ENCODE measurements at regions not wholly inside any gene's neighbourhood (a gene's known extent, or its start where the extent isn't known, plus 50 kb on each side); places are given as distances from the start of the nearest gene placed in this dataset.

DNA sequence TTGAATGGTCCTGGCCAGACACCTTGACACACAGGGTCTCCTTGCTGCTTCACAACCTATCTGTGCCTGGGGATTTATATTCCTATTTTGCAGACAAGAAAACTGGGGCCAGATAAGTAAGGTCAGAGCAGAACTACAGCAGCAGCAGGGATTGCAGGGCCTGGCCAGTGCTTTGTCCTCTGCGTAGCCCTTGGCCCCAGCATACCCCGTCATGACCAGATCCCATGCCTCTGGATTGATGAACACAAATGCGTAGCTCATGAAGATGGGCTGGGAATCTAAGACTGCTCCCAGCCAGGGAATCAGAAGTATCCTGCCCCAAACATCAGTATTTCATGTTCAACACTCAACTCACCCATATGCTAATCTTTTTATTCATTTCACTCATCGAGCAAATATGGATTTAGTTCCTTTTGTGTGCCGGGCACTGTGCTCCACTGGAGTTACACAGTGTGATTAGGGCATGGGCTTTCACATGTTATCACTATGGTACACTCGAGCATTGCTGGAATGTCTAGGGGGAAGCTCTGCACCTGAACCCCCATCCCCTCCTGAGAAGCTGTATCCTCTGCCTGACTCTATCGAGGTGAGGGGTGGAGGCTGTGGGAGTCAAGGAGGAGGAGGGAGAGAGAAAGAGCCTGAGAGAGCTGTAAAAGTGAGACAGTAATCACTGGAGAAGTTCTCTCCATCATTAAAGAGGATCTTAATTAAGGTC, 143.3 kb downstream of the CYP26B1 start:
- DNase-seq (ENCODE audit: low read depth in 2 of 2): no peak

DNA sequence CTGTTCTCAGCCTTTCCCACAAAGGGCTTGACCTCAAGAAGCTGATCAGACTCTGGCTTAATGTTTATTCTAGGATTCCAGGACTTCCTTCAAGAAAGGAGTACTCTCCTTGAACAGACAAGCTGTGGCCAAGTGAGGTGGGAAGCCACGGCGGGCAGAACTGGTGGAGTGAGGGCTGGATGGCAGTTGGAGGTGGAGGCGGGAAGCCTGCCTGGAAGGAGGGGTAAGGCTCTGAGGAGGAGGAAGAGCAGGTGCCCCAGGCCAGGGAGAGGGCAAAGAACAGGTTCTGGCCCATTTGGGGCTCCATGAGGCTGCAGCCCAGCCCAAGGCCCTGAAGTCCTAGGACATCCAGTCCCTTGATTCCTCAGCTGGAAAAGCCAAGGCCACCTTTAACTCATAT, 143.9 kb downstream of the CYP26B1 start:
- no peak for DNase-seq (ENCODE audit: low read depth in 2 of 2)

DNA sequence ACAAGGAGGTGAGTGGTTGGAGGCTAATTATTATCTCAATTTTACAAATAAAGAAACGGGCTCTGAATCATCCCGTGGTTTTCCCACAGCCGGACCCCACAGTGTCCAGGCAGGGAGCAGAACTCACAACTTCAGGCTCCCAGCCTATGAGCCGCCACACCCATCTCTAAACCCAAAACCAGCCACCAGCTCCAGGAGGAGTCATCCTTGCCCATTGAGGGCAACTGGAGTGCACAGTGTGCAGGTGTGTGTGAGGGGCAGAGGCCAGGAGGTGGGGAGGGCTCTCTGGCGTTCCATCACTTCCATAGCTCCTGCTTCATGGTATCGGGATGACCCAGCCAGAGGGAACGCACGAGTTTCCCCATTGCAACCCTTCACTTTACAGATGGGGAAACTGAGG, 144.5 kb downstream of the CYP26B1 start:
- no peak for DNase-seq (ENCODE audit: low read depth in 2 of 2)

DNA sequence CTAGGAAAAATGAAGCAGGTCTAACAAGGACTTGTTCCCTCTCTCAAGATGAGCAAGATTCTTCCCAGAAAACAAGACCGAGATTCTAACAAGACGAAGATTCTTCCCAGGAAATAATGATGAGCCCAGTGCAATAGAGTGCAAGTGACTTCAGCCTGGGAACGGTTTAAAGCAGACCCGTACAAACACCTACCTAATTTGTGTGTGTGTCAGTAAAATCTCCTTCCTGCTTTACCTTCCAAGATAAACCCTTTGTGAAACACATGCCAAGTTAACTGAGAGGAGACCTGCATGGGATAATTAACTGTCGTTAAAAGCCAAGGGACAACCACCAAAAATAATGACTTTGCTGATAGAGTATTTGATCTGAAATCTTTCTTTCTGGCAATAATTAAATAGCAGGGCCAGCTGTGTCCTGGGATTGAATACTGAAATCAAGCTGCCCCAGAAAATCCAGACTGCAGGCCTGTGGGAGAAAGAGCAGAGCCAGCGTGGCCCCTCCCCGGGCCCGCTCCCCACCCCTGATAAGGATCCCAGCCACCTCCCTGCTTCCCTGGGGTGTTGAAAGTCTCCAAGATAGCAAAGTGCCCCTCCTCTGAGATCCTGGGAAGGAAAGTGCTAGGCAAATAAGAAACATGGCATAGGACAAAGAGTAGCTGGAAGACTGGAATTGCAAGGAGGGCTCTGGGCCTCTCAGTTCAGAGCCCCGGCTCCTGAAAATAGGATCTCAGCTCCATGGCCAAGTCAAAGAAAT, 145.5 kb downstream of the CYP26B1 start:
- DNase-seq (ENCODE audit: low read depth in 2 of 2): no peak

DNA sequence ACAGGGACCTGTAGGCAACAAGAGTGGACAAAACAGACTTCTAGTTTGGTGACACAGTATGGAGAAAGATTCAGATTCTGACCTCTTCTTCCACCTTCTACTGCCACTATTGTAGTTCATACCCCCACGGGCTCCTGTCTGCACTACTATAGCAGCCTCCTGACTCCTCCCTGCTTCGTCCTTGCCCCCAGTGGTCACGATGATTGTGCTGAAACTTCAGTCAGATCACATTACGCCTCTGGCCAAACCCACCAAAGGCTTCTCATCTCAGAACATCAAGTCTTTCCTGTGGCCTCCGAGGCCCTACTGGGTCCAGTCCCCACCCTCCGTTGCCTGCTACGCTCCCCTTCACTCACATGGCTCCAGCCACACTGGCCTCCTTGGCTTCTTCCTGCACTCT, 147.6 kb downstream of the CYP26B1 start:
- no peak for DNase-seq (ENCODE audit: low read depth in 2 of 2)

- no peak for DNase-seq (ENCODE audit: low read depth in 2 of 2)
These were observed 148.1 kb downstream of the CYP26B1 start for GRCh38 chr2:71999580-71999979.

- no peak for DNase-seq (ENCODE audit: low read depth in 2 of 2)
These were observed 149.8 kb downstream of the CYP26B1 start for GRCh38 chr2:71997843-71998242.

GRCh38 chr2:71995067-71995665, 152.5 kb downstream of the CYP26B1 start:
- DNase-seq (ENCODE audit: low read depth in 2 of 2): no peak

GRCh38 chr2:71992036-71992435, 155.6 kb downstream of the CYP26B1 start:
- no peak for DNase-seq (ENCODE audit: low read depth in 2 of 2)

DNA sequence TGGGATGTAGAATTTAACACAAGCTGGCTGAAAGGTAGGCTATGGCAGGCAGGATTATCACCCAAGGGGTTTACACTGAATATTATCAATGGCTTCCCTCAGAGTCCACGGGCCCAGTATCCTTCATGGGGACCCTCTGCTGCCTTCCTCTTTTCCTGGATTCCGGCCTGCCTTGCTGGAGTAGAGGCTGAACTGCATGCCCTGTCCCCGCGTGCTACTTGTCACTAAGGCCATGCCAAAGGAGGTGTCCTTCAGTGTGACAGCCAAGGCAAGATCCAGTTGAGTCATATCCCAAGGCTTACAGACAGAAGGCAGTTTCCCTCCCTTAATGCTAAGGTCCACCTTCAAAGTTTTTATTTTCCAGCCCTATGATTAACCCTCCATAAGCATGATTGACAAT, 156.3 kb downstream of the CYP26B1 start:
- no peak for DNase-seq (ENCODE audit: low read depth in 2 of 2)

- DNase-seq (ENCODE audit: low read depth in 2 of 2): no peak
These were observed 156.8 kb downstream of the CYP26B1 start for GRCh38 chr2:71990826-71991225.

DNA sequence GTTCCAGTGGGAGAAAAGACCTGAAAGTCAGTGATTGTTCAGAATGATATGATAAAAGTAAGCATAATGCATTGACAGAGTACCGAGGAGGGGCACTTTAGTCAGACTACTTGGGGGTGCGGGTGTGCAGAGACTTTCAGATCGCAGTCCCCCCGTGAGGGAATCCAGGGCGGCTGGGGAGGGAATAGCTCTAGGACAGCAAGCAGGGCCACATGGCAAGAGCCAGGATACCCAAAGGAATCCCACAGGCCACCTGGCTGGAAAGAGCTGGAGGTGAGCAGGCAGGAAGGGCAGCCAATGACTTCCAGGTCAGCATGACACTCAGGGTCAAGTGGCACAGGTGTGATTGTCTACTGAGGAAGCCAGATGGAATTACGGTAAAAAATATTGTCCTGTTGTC, 157.5 kb downstream of the CYP26B1 start:
- DNase-seq (ENCODE audit: low read depth in 2 of 2): no peak

DNA sequence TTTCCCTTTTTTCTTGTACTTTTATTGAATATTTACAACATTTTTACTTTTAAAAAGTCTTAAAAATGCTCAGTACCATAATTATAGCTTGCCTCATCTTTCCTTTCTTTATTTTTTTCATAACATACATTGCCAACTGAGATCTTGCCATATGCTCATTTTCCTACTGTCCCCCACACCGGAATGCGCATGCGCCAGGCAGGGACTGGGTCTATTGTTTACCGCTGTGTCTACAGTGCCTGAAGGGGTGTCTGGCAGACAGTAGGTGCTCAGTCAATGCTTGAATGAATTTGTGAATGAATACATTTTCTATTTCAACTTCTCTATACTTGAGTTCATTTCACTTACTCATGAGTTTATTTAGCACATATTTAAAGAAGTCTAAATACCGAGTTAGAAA, 158.0 kb downstream of the CYP26B1 start:
- no peak for DNase-seq (ENCODE audit: low read depth in 2 of 2)

DNA sequence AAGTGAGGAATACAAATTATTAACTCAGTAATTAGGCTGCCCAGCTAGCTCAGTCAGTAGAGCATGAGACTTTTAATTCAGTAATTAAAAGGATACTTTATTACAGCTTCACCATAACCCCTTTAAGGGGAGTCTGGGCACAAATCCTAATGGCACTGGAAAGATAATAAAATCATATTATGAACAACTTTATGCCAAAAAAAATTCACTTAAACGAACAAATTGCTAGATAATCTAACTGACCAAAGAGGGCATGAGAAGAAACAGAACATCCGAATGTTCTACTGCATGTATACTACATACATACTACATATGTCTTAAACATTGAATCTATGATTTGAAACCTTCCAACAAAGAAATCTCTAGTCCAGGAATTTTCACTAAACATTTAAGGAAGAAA, 159.5 kb downstream of the CYP26B1 start:
- DNase-seq (ENCODE audit: low read depth in 2 of 2): no peak

- DNase-seq (ENCODE audit: low read depth in 2 of 2): no peak
These were observed 171.0 kb downstream of the CYP26B1 start for GRCh38 chr2:71976685-71977084.

- no peak for DNase-seq (ENCODE audit: low read depth in 2 of 2)
These were observed 172.8 kb downstream of the CYP26B1 start for GRCh38 chr2:71974846-71975245.

DNA sequence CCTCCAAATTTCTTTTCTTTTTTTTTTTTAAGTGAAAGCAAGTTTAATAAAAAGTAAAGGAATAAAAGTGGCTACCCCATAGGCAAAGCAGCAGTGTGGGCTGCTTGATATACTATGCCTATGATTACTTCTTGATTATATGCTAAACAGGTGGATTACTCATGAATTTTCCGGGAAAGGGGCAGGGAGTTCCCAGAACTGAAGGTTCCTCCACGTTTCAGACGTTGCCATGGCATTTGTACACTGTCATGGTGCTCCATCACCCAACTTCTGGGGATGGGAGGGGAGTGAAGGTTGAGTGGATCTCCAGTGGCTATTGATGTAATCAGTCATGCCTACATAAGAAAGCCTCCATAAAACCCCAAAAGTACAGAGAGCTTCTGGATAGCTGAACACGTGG, 176.2 kb downstream of the CYP26B1 start:
- no peak for DNase-seq (ENCODE audit: low read depth in 2 of 2)

GRCh38 chr2:71965530-71965929, 182.1 kb downstream of the CYP26B1 start:
- DNase-seq (ENCODE audit: low read depth in 2 of 2): no peak

GRCh38 chr2:71962911-71963694, 184.6 kb downstream of the CYP26B1 start:
- no peak for DNase-seq (ENCODE audit: low read depth in 2 of 2)

GRCh38 chr2:71962350-71962749, 185.3 kb downstream of the CYP26B1 start:
- DNase-seq (ENCODE audit: low read depth in 2 of 2): no peak

- no peak for DNase-seq (ENCODE audit: low read depth in 2 of 2)
These were observed 186.2 kb downstream of the CYP26B1 start for GRCh38 chr2:71961289-71962027.

DNA sequence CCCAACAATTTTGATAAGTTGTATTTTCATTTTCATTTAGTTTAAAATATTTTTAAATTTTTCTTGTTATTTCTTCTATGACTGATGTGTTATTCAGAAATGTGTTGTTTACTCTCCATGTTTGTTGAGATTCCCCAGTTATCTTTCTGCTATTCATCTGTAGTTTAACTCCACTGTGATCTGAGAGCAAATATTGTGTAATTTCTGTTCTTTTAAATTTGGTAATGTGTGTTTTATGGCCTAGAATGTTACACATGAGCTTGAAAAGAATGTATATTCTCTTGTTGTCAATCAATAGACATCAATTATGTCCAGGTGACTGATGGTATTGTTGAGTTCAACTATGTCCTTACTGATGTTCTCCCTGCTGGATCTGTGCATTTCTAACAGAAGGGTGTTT, 188.2 kb downstream of the CYP26B1 start:
- DNase-seq (ENCODE audit: low read depth in 2 of 2): no peak

All from stimulated activated CD8-positive, alpha-beta memory T cell treated with anti-CD3 and anti-CD28 coated beads, Interleukin-7, amount 100 ng/mL, for 1 hour (primary cell).